Ishikawa (cell line): ENCODE measurements at regions not wholly inside any gene's neighbourhood (a gene's known extent, or its start where the extent isn't known, plus 50 kb on each side); places are given as distances from the start of the nearest gene placed in this dataset.

Source experiments
- CEBPB ChIP-seq: IDR thresholded peaks from 2 replicates; pipeline ENCODE4 v1.6.1; 2012
- CREB1 ChIP-seq: IDR thresholded peaks from 2 replicates; pipeline ENCODE4 v1.6.1; 2012; ENCODE audit warnings: low read depth
- EGR1 ChIP-seq: IDR thresholded peaks from 2 replicates; pipeline ENCODE4 v1.6.1; 2012
- EP300 ChIP-seq: IDR thresholded peaks from 2 replicates; pipeline ENCODE4 v1.6.1; 2012; ENCODE audit warnings: borderline replicate concordance
- FOXM1 ChIP-seq: IDR thresholded peaks from 2 replicates; pipeline ENCODE4 v1.6.1; 2012; ENCODE audit warnings: low read depth, borderline replicate concordance
- NFIC ChIP-seq: IDR thresholded peaks from 2 replicates; pipeline ENCODE4 v1.6.1; 2012
- RAD21 ChIP-seq: IDR thresholded peaks from 2 replicates; pipeline ENCODE4 v1.6.1; 2012; ENCODE audit warnings: low read depth
- TAF1 ChIP-seq: IDR thresholded peaks from 2 replicates; pipeline ENCODE4 v1.6.1; 2012; ENCODE audit warnings: low read depth, mild to moderate bottlenecking
- TCF12 ChIP-seq: IDR thresholded peaks from 2 replicates; pipeline ENCODE4 v1.6.1; 2012; ENCODE audit warnings: low read depth
- TEAD4 ChIP-seq: IDR thresholded peaks from 2 replicates; pipeline ENCODE4 v1.6.1; 2012
- YY1 ChIP-seq: IDR thresholded peaks from 2 replicates; pipeline ENCODE4 v1.6.1; 2012; ENCODE audit warnings: low read depth
- ZBTB7A ChIP-seq: IDR thresholded peaks from 2 replicates; pipeline ENCODE4 v1.6.1; 2012; ENCODE audit warnings: low read depth
- TF ChIP-seq, protein P1 (sequence below): IDR thresholded peaks from 2 replicates; pipeline ENCODE4 v1.6.1; 2012
- TF ChIP-seq, protein P2 (sequence below): IDR thresholded peaks from 2 replicates; pipeline ENCODE4 v1.6.1; 2012; ENCODE audit warnings: low read depth, mild to moderate bottlenecking
- TF ChIP-seq, protein P3 (sequence below): IDR thresholded peaks from 2 replicates; pipeline ENCODE4 v1.6.1; 2012

DNA sequence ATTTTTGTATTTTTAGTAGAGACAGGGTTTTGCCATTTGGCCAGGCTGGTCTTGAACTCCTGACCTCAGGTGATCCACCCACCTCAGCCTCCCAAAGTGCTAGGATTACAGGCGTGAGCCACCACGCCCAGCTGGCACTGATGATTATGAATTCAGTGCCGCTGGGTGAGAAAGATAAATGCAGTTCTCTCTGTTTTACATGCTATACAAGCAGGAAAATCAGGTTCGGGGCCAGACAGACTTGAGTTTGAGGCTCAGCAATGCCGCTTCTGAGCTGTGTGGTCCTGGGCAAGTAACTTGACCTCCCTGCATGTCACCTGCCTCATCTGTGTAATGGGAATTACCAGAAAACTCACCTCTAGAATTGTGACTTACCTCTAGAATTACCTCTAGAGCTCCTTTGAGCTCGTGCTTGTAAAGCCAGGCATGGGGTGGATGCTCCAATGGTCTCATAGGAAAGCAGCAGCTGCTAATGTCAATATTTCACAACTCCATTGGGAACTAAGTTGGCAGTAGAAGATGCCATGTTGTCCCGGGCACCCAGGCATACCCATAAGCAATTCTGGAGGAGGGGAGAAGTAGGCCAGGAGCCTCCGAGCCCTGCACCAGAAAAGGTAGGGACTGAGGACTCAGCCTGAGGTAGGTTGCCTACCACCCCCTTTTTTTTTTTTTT is 119.8 kb upstream of the SLC25A33 start:
- TF ChIP-seq EGR1 (no peak), EP300 (no peak), TEAD4 (no peak), TCF12 (no peak), YY1 (no peak), CEBPB (no peak)
- TF ChIP-seq, protein P1, sequence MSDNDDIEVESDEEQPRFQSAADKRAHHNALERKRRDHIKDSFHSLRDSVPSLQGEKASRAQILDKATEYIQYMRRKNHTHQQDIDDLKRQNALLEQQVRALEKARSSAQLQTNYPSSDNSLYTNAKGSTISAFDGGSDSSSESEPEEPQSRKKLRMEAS, result no peak
- TF ChIP-seq, protein P2, sequence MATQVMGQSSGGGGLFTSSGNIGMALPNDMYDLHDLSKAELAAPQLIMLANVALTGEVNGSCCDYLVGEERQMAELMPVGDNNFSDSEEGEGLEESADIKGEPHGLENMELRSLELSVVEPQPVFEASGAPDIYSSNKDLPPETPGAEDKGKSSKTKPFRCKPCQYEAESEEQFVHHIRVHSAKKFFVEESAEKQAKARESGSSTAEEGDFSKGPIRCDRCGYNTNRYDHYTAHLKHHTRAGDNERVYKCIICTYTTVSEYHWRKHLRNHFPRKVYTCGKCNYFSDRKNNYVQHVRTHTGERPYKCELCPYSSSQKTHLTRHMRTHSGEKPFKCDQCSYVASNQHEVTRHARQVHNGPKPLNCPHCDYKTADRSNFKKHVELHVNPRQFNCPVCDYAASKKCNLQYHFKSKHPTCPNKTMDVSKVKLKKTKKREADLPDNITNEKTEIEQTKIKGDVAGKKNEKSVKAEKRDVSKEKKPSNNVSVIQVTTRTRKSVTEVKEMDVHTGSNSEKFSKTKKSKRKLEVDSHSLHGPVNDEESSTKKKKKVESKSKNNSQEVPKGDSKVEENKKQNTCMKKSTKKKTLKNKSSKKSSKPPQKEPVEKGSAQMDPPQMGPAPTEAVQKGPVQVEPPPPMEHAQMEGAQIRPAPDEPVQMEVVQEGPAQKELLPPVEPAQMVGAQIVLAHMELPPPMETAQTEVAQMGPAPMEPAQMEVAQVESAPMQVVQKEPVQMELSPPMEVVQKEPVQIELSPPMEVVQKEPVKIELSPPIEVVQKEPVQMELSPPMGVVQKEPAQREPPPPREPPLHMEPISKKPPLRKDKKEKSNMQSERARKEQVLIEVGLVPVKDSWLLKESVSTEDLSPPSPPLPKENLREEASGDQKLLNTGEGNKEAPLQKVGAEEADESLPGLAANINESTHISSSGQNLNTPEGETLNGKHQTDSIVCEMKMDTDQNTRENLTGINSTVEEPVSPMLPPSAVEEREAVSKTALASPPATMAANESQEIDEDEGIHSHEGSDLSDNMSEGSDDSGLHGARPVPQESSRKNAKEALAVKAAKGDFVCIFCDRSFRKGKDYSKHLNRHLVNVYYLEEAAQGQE, result no peak

DNA sequence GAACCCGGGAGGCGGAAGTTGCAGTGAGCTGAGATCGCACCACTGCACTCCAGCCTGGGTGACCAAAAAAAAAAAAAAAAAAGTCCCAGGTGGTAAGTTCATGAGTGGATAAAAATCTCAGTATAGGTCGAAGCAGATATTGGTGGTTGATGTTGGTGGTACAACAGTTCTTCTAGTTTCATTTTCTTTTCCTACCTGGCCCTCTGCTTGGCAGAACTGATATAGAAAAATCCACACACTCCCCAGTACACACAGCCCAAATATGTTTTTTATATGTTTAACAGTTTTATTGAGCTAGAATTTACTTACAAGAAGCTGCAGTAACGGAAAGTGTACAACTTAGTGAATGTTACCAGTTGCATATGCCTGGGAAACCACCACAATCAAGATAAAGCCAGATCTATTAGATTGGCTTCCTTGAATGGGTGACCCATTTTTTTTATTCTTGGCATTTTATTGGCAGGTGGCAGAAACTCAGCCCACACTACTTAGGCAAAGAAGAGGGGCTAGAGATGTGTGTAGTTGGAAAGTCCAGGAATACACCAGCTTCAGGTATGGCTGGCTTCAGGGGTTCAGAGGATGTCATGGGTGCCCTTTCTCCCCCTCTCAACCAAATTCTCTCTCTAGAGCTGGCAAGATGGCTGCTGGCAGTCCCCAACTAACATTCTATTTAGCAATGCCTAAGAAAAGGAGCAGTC is 118.3 kb upstream of the SLC25A33 start:
- no peak for TF ChIP-seq EGR1
- no peak for TF ChIP-seq CEBPB
- no peak for TF ChIP-seq ZBTB7A
- TF ChIP-seq EP300, result no peak
- TF ChIP-seq CREB1, result no peak
- TF ChIP-seq RAD21, result no peak
- no peak for TF ChIP-seq FOXM1
- no peak for TF ChIP-seq TEAD4
- TF ChIP-seq, protein P2, result no peak
- no peak for TF ChIP-seq NFIC
- TF ChIP-seq, protein P3, sequence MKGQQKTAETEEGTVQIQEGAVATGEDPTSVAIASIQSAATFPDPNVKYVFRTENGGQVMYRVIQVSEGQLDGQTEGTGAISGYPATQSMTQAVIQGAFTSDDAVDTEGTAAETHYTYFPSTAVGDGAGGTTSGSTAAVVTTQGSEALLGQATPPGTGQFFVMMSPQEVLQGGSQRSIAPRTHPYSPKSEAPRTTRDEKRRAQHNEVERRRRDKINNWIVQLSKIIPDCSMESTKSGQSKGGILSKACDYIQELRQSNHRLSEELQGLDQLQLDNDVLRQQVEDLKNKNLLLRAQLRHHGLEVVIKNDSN, result no peak
- TF ChIP-seq TCF12, result no peak

DNA sequence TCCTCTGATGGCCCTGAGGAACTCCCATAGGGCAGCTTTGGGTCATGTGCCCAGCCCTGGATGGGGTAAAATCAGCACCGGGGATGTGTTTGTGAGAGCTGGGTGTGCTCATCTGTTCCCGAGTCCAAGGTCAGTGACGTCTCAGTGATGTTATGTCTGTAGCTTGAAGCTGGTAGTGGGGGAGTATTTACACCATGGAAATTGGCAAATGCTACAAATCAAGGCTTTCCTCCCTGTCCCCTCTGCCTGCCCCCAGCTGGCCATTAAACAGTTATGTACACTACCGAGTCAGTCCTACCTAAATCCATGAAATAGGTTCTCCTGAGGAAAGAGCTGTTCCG is 117.8 kb upstream of the SLC25A33 start:
- TF ChIP-seq TAF1 (no peak), EP300 (no peak), CEBPB (no peak), CREB1 (no peak)
- TF ChIP-seq, protein P1, result no peak

DNA sequence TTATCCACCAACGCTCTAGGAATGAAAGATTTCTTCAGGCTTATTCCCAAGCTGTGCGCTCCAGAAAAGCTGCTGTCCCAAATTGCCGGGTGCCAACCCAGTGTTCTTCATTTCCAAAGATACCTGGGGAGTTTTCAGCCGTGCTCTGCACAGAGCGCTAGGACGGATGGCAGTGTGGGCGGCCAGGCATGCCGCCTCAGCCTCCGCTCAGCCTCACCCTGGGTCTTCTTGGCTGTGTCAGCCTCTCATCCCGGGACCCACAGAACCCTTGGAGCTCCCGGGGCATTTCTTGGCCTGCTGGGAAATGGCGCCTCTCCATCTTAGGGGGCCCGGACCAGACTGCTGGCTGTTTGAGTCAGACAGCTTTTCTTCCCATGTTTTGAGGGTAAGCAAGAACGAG is 116.9 kb upstream of the SLC25A33 start:
- no peak for TF ChIP-seq ZBTB7A
- TF ChIP-seq FOXM1, result no peak

DNA sequence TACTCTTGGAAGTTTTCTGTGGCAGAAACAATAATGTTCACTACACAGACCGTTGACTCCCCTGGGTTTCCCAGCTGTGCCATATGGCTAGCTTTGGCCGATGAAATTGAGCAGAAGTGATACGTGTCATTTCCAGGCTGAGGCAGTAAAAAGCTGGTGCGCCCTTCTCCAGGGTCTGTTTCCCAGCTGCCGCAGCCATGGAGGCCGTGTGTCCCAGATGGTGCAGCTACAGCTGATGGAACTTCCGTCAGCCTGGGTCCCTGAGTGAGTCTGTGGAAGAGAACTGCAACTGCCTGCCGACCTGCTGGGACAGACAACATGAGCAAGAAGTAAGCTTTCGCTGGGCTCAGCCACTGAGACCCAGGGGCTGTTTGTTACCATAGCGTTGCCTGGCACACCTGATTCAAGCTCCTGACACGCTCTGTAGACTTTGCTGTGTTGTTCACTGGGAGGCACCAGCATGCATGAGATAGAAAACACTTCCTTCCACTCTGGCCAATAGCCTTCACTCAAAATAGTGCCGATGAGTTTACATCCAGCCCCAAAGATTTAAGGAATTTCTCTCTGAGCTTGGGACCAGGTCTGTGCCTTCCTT is 116.3 kb upstream of the SLC25A33 start:
- TF ChIP-seq YY1 (no peak), CEBPB (no peak), EGR1 (no peak), EP300 (no peak), TEAD4 (no peak), FOXM1 (no peak), NFIC (no peak)
- TF ChIP-seq, protein P1, result no peak
- TF ChIP-seq, protein P2, result no peak
- TF ChIP-seq, protein P3, result no peak
